BE2C (cell line): ENCODE measurements at regions not wholly inside any gene's neighbourhood (a gene's known extent, or its start where the extent isn't known, plus 50 kb on each side); places are given as distances from the start of the nearest gene placed in this dataset.

Experiments
- DNase-seq: peaks from one replicate; pipeline ENCODE4 v3.0.0-alpha.2; 2020
- H3K27me3 ChIP-seq: fragments of 250-450 bp; sonication (Bioruptor Pico); 2 replicates; pipeline ENCODE4 v1.5.1; 2020; ENCODE audit warnings: mild to moderate bottlenecking
- H3K36me3 ChIP-seq: fragments of 250-450 bp; sonication (Bioruptor Pico); 2 replicates; pipeline ENCODE4 v1.5.1; 2020; ENCODE audit warnings: mild to moderate bottlenecking
- H3K4me1 ChIP-seq: fragments of 250-450 bp; sonication (Bioruptor Pico); 2 replicates; pipeline ENCODE4 v1.5.1; 2020
- H3K4me3 ChIP-seq: 2 replicates; pipeline ENCODE4 v1.5.1; 2011; ENCODE audit warnings: low read depth, low read length
- H3K9me3 ChIP-seq: fragments of 250-450 bp; sonication (Bioruptor Pico); 2 replicates; pipeline ENCODE4 v1.5.1; 2020
- CTCF ChIP-seq: IDR thresholded peaks from 2 replicates; pipeline ENCODE4 v1.5.1; 2012; ENCODE audit warnings: mild to moderate bottlenecking, low read depth, low read length

GRCh38 chr17:77383613-77384608 is 243.1 kb downstream of the SEC14L1 start:
- TF ChIP-seq CTCF: no peak
- no peak overlapping the region for H3K4me3 ChIP-seq
- H3K9me3 ChIP-seq: no peaks in the 10 kb centered on the region
- no peak for DNase-seq
- H3K36me3 ChIP-seq: no peaks in the 10 kb centered on the region; the same call in 1 of the 2 replicates
- peaks cover 71% of the 10 kb centered on the region for H3K4me1 ChIP-seq
- no peaks in the 10 kb centered on the region for H3K27me3 ChIP-seq

- Histone ChIP-seq H3K4me3 (no peak overlapping the region), H3K36me3 (peaks cover 4% of the 10 kb centered on the region), H3K4me1 (peaks cover 70% of the 10 kb centered on the region), H3K9me3 (no peaks in the 10 kb centered on the region), H3K27me3 (no peaks in the 10 kb centered on the region)
- peak; percentile 41 for DNase-seq
- no peak for TF ChIP-seq CTCF
Observed at GRCh38 chr17:77385750-77386501, 245.2 kb downstream of the SEC14L1 start.

DNA sequence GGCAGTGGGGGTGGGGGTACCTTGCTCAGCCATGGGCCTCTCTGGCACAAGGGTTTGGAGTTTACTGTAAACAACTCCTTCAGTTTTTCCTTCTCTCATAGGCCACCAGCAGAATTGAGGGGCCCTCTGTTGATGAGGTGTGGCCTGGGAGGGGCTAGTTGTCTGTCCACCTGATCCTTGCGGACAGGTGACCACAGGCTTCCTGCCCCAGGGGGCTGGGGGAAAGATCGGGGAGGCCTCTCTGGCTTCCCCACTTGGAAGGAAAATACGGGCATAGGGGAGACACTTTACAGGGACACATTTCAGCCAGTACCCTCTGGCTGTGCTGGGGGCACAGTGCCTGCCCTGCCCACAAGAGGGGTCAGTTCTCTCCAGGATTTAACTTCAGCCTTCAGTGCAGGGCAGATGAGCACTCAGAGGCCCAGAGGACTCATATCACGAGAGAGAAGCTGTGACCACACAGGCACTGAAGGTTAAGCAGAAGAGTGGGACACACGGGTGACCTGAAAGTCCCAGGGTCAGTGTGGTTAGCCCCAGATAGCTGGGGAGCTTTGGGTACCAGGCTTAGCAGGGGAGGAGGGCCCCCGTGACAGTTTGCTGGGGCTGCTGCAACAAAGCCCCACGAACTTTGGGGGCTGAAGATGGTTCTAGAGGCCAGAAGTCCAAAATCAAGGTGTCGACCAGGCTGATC is 245.9 kb downstream of the SEC14L1 start:
- DNase-seq: no peak
- TF ChIP-seq CTCF: no peak
- peaks cover 7% of the 10 kb centered on the region for H3K36me3 ChIP-seq
- H3K4me3 ChIP-seq: no peak overlapping the region
- peaks cover 66% of the 10 kb centered on the region for H3K4me1 ChIP-seq
- no peaks in the 10 kb centered on the region for H3K27me3 ChIP-seq
- H3K9me3 ChIP-seq: no peaks in the 10 kb centered on the region

DNA sequence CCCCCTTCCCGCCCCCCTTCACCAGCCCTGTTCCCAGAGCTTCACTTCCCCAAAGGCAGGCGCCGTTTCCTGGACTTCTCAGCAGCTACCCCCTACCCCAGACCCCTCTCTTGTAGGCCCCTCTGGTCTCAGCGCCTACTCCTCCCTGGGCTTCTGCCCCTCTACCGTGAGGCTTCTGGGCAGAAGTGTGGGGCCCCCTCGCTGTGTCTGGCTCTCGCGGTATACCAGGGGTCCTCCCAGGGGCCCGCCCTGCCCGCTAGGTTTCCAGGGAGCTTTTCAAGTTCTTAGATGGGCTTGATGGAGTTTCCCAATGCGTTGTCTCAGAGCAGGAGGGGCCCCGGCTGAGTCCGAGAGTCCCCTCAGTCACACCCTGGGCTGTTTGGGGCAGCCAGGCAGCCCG is 247.1 kb downstream of the SEC14L1 start:
- DNase-seq: no peak
- no peaks in the 10 kb centered on the region for H3K9me3 ChIP-seq

More for the DNA sequence above, 247.1 kb downstream of the SEC14L1 start:
- TF ChIP-seq CTCF: no peak
- Histone ChIP-seq H3K4me1 (peaks cover 68% of the 10 kb centered on the region), H3K36me3 (peaks cover 7% of the 10 kb centered on the region), H3K4me3 (no peak overlapping the region), H3K27me3 (no peaks in the 10 kb centered on the region)
